Progenitor cell of endocrine pancreas (in vitro differentiated cells): ENCODE measurements at regions not wholly inside any gene's neighbourhood (a gene's known extent, or its start where the extent isn't known, plus 50 kb on each side); places are given as distances from the start of the nearest gene placed in this dataset.

Source experiments
- DNase-seq: peaks from one replicate; pipeline ENCODE4 v3.0.0; 2021; ENCODE audit warnings: low spot score; ENCODE audit not compliant: unreplicated experiment
- H3K27ac Mint-ChIP-seq: 2 replicates; pipeline ENCODE4 v1.8.0; 2021; ENCODE audit warnings: mild to moderate bottlenecking, moderate library complexity, mixed read lengths
- H3K27me3 Mint-ChIP-seq: 2 replicates; pipeline ENCODE4 v1.8.0; 2021; ENCODE audit warnings: mixed read lengths
- H3K36me3 Mint-ChIP-seq: 2 replicates; pipeline ENCODE4 v1.8.0; 2022; ENCODE audit warnings: mixed read lengths; ENCODE audit not compliant: insufficient read depth
- H3K4me1 Mint-ChIP-seq: 2 replicates; pipeline ENCODE4 v1.8.0; 2021; ENCODE audit warnings: low read depth, mixed read lengths
- H3K4me3 Mint-ChIP-seq: 2 replicates; pipeline ENCODE4 v1.8.0; 2021; ENCODE audit warnings: low read depth, mild to moderate bottlenecking, moderate library complexity, mixed read lengths
- H3K9me3 Mint-ChIP-seq: 2 replicates; pipeline ENCODE4 v1.8.0; 2021; ENCODE audit warnings: low read depth, mixed read lengths
- CTCF ChIP-seq: fragments of 200-600 bp; sonication (generic); IDR thresholded peaks from one replicate; pipeline ENCODE4 v1.5.0; 2021; ENCODE audit warnings: antibody characterized with exemption, mild to moderate bottlenecking; ENCODE audit not compliant: unreplicated experiment

- Mint-ChIP-seq H3K4me1 (peaks cover 11% of the 10 kb centered on the region), H3K27ac (no peak overlapping the region), H3K36me3 (no peaks in the 10 kb centered on the region), H3K4me3 (no peak overlapping the region), H3K27me3 (no peaks in the 10 kb centered on the region), H3K9me3 (peaks cover 4% of the 10 kb centered on the region)
- no peak for DNase-seq
- TF ChIP-seq CTCF, result no peak
Measured at GRCh38 chr3:3586336-3586735, 212.9 kb upstream of the LRRN1 start.

GRCh38 chr3:3579658-3580057 lies 219.6 kb upstream of the LRRN1 start:
- Mint-ChIP-seq H3K27me3 (peaks cover 4% of the 10 kb centered on the region), H3K27ac (no peak overlapping the region), H3K4me1 (no peaks in the 10 kb centered on the region), H3K4me3 (no peak overlapping the region), H3K9me3 (no peaks in the 10 kb centered on the region), H3K36me3 (no peaks in the 10 kb centered on the region)
- TF ChIP-seq CTCF, result no peak
- no peak for DNase-seq

GRCh38 chr3:3578718-3579117 lies 220.5 kb upstream of the LRRN1 start:
- Mint-ChIP-seq H3K4me1 (no peaks in the 10 kb centered on the region), H3K36me3 (no peaks in the 10 kb centered on the region), H3K4me3 (no peak overlapping the region), H3K27ac (no peak overlapping the region), H3K27me3 (peaks cover 4% of the 10 kb centered on the region), H3K9me3 (no peaks in the 10 kb centered on the region)
- DNase-seq, result no peak
- TF ChIP-seq CTCF, result no peak

- H3K27me3 Mint-ChIP-seq, result peaks cover 4% of the 10 kb centered on the region
- no peaks in the 10 kb centered on the region for H3K9me3 Mint-ChIP-seq
- TF ChIP-seq CTCF, result no peak
- no peak for DNase-seq
- no peaks in the 10 kb centered on the region for H3K36me3 Mint-ChIP-seq
- no peak overlapping the region for H3K27ac Mint-ChIP-seq
- no peak overlapping the region for H3K4me3 Mint-ChIP-seq
- H3K4me1 Mint-ChIP-seq, result no peaks in the 10 kb centered on the region
Measured at GRCh38 chr3:3577823-3578222, 221.4 kb upstream of the LRRN1 start.

GRCh38 chr3:3573341-3573740 lies 225.9 kb upstream of the LRRN1 start:
- DNase-seq, result no peak
- Mint-ChIP-seq H3K4me3 (no peak overlapping the region), H3K4me1 (no peaks in the 10 kb centered on the region), H3K36me3 (no peaks in the 10 kb centered on the region), H3K9me3 (no peaks in the 10 kb centered on the region), H3K27me3 (peaks cover 3% of the 10 kb centered on the region), H3K27ac (no peak overlapping the region)
- no peak for TF ChIP-seq CTCF
